22Rv1 (cell line): ENCODE measurements at regions not wholly inside any gene's neighbourhood (a gene's known extent, or its start where the extent isn't known, plus 50 kb on each side); places are given as distances from the start of the nearest gene placed in this dataset.

Source experiments
- CTCF ChIP-seq: fragments of 450-650 bp; IDR thresholded peaks from 2 replicates; pipeline ENCODE4 v1.5.1; 2017; ENCODE audit warnings: mild to moderate bottlenecking
- ZFX ChIP-seq: fragments of 450-650 bp; IDR thresholded peaks from 2 replicates; pipeline ENCODE4 v1.6.1; 2017; ENCODE audit warnings: antibody characterized with exemption, borderline replicate concordance

DNA sequence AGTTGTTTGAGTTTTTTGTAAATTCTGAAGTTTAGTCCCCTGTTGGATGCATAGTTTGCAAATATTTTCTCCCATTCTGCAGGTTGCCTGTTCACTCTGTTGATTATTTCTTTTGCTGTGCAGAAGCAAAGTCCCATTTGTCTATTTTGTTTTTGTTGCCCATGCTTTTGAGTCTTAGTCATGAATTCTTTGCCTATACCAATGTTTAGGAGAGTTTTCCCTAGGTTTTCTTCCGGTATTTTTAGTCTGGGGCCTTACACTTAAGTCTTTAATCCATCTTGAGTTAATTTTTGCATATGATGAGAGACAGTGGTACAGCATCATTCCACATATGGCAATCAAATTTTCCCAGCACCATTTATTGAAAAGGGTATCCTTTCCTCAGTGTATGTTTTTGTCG is 405.8 kb upstream of the RPS6KA3 start:
- TF ChIP-seq CTCF (no peak), ZFX (no peak)
